ENCODE measurements at regions not wholly inside any gene's neighbourhood (a gene's known extent, or its start where the extent isn't known, plus 50 kb on each side); places are given as distances from the start of the nearest gene placed in this dataset.

GRCh38 chr6:133033263-133033662, 207.9 kb upstream of the EYA4 start:
- no peak for TF ChIP-seq EP300 (IDR thresholded peaks at IDR 0.05; ENCODE audit: borderline replicate concordance in 1 of 2, low read depth in 2 of 2, low read length in 2 of 2)
- TF ChIP-seq TCF12 (IDR thresholded peaks at IDR 0.05; ENCODE audit: low read depth, low read length), result no peak
- TF ChIP-seq KDM1A (IDR thresholded peaks at IDR 0.05; ENCODE audit: borderline replicate concordance, low read length), result no peak
- TF ChIP-seq CTCF (IDR thresholded peaks at IDR 0.05; ENCODE audit: control extremely low read depth in 1 of 3, insufficient read depth in 1 of 3, low read depth in 1 of 3, low read length in 3 of 3), result no peak
- no peak for TF ChIP-seq CBX8 (IDR thresholded peaks at IDR 0.05; ENCODE audit: borderline replicate concordance, low read depth, low read length)
- no peak for TF ChIP-seq POLR2AphosphoS5 (IDR thresholded peaks at IDR 0.05; ENCODE audit: low read depth, low read length)
- TF ChIP-seq TBP (IDR thresholded peaks at IDR 0.05; ENCODE audit: low read depth, low read length), result no peak
- no peak for TF ChIP-seq CHD2 (IDR thresholded peaks at IDR 0.05; ENCODE audit: low read length)
- TF ChIP-seq SUZ12 (IDR thresholded peaks at IDR 0.05; ENCODE audit: low read length), result no peak

All from H1 (cell line).